ENCODE measurements at regions not wholly inside any gene's neighbourhood (a gene's known extent, or its start where the extent isn't known, plus 50 kb on each side); places are given as distances from the start of the nearest gene placed in this dataset.

GRCh38 chr2:43054367-43054766 is 172.0 kb downstream of the ZFP36L2 start:
- H3K27ac ChIP-seq = no peak overlapping the region
- TF ChIP-seq CTCF (IDR thresholded peaks at IDR 0.05 in 4 of 5, conservative IDR thresholded peaks at IDR 0.05 in 1 of 5) = no peak
- TF ChIP-seq POLR2A (IDR thresholded peaks at IDR 0.05) = no peak
- H3K27me3 ChIP-seq = no peaks in the 10 kb centered on the region
- DNase-seq (no peak), ATAC-seq (no peak)
- no peaks in the 10 kb centered on the region for H3K36me3 ChIP-seq
- no peak overlapping the region for H3K4me3 ChIP-seq
- in situ Hi-C loops (cut with MboI; ENCODE audit: low sequenced_read_pairs in 4 of 4) (no loop called here), intact Hi-C loops (cut with DNase I; ENCODE audit: low total_unique reads) (no loop called here)
- no peaks in the 10 kb centered on the region for H3K9me3 ChIP-seq
- H3K4me1 ChIP-seq = peaks cover 12 to 18% of the 10 kb centered on the region in 2 donors

- intact Hi-C loops (cut with DNase I; ENCODE audit: low total_unique reads) = no loop called here
- Histone ChIP-seq H3K36me3 (no peaks in the 10 kb centered on the region), H3K27ac (no peak overlapping the region), H3K27me3 (no peaks in the 10 kb centered on the region), H3K4me3 (no peak overlapping the region), H3K9me3 (no peaks in the 10 kb centered on the region), H3K4me1 (peaks cover 10% of the 10 kb centered on the region in 2 donors)
- in situ Hi-C loops (cut with MboI; ENCODE audit: low sequenced_read_pairs in 4 of 4) = no loop called here
- DNase-seq = no peak
- ATAC-seq = no peak
- TF ChIP-seq CTCF (IDR thresholded peaks at IDR 0.05 in 4 of 5, conservative IDR thresholded peaks at IDR 0.05 in 1 of 5) = no peak
- no peak for TF ChIP-seq POLR2A (IDR thresholded peaks at IDR 0.05)
Observed at GRCh38 chr2:43052944-43053306, 173.5 kb downstream of the ZFP36L2 start.

GRCh38 chr2:43052204-43052943 is 174.0 kb downstream of the ZFP36L2 start:
- Histone ChIP-seq H3K9me3 (no peaks in the 10 kb centered on the region), H3K36me3 (no peaks in the 10 kb centered on the region), H3K27ac (no peak overlapping the region), H3K27me3 (no peaks in the 10 kb centered on the region), H3K4me1 (peaks cover 10 to 12% of the 10 kb centered on the region in 2 donors), H3K4me3 (no peak overlapping the region)
- in situ Hi-C loops (cut with MboI; ENCODE audit: low sequenced_read_pairs in 4 of 4) = no loop called here
- DNase-seq (no peak), ATAC-seq (no peak)
- no peak for TF ChIP-seq CTCF (IDR thresholded peaks at IDR 0.05 in 4 of 5, conservative IDR thresholded peaks at IDR 0.05 in 1 of 5)
- intact Hi-C loops (cut with DNase I; ENCODE audit: low total_unique reads) = no loop called here

- H3K27ac ChIP-seq = no peak overlapping the region
- H3K36me3 ChIP-seq = no peaks in the 10 kb centered on the region
- no peak for ATAC-seq
- no peaks in the 10 kb centered on the region for H3K9me3 ChIP-seq
- no peak for DNase-seq
- no peaks in the 10 kb centered on the region for H3K27me3 ChIP-seq
- TF ChIP-seq POLR2A (IDR thresholded peaks at IDR 0.05) = no peak
- no peak for TF ChIP-seq CTCF (IDR thresholded peaks at IDR 0.05 in 4 of 5, conservative IDR thresholded peaks at IDR 0.05 in 1 of 5)
- in situ Hi-C loops (cut with MboI; ENCODE audit: low sequenced_read_pairs in 4 of 4) (no loop called here), intact Hi-C loops (cut with DNase I; ENCODE audit: low total_unique reads) (no loop called here)
- peaks cover 16 to 23% of the 10 kb centered on the region in 2 donors for H3K4me1 ChIP-seq
- H3K4me3 ChIP-seq = no peak overlapping the region
Observed at GRCh38 chr2:43051338-43051737, 175.1 kb downstream of the ZFP36L2 start.

GRCh38 chr2:43050866-43051265 is 175.5 kb downstream of the ZFP36L2 start:
- intact Hi-C loops (cut with DNase I; ENCODE audit: low total_unique reads) = no loop called here
- Histone ChIP-seq H3K36me3 (no peaks in the 10 kb centered on the region), H3K27me3 (no peaks in the 10 kb centered on the region), H3K4me1 (peaks cover 21 to 24% of the 10 kb centered on the region in 2 donors), H3K9me3 (no peaks in the 10 kb centered on the region), H3K4me3 (no peak overlapping the region), H3K27ac (no peak overlapping the region)
- DNase-seq (no peak), ATAC-seq (no peak)
- TF ChIP-seq POLR2A (IDR thresholded peaks at IDR 0.05) (no peak), CTCF (IDR thresholded peaks at IDR 0.05 in 4 of 5, conservative IDR thresholded peaks at IDR 0.05 in 1 of 5) (no peak)
- in situ Hi-C loops (cut with MboI; ENCODE audit: low sequenced_read_pairs in 4 of 4) = no loop called here

Measured in gastrocnemius medialis (tissue), 4 donors.